Activated naive CD4-positive, alpha-beta T cell treated with anti-CD3 and anti-CD28 coated beads for 36 hours (primary cell): ENCODE measurements at regions not wholly inside any gene's neighbourhood (a gene's known extent, or its start where the extent isn't known, plus 50 kb on each side); places are given as distances from the start of the nearest gene placed in this dataset.
"Not testable (repeated sequence)": the region's sequence is repeated elsewhere in the genome, so short reads cannot be mapped to it uniquely, and the experiment has no call there.

Source experiments
- CTCF ChIA-PET: fragments of 350-600 bp; sonication (Branson Sonifier 250); formaldehyde crosslinking; loops from one replicate; lab custom pipeline; 2021; ENCODE audit warnings: antibody characterized with exemption; lab: Charles Lee
- DNase-seq: peaks from one replicate; pipeline ENCODE4 v3.0.0-alpha.2; 2020
- H3K27ac Mint-ChIP-seq: one replicate; pipeline ENCODE4 v1.8.0; 2021; ENCODE audit warnings: mild to moderate bottlenecking, mixed read lengths
- H3K27me3 Mint-ChIP-seq: one replicate; pipeline ENCODE4 v1.8.0; 2021; ENCODE audit warnings: low read depth, mixed read lengths
- H3K36me3 Mint-ChIP-seq: one replicate; pipeline ENCODE4 v1.8.0; 2021; ENCODE audit warnings: low read depth, mixed read lengths
- H3K4me1 Mint-ChIP-seq: one replicate; pipeline ENCODE4 v1.8.0; 2021; ENCODE audit warnings: low read depth, mixed read lengths
- H3K4me3 Mint-ChIP-seq: one replicate; pipeline ENCODE4 v1.8.0; 2021; ENCODE audit warnings: mild to moderate bottlenecking, moderate library complexity, mixed read lengths
- H3K9me3 Mint-ChIP-seq: one replicate; pipeline ENCODE4 v1.8.0; 2021; ENCODE audit warnings: mixed read lengths
- intact Hi-C: fragments of 100-400 bp; cut with micrococcal nuclease; formaldehyde crosslinking; loops from one replicate; pipeline ENCODE4 v1.15.1; 2023

- CTCF ChIA-PET: no interaction called here
- intact Hi-C loops: no loop called here
- no peak for DNase-seq
- Mint-ChIP-seq H3K9me3 (no peaks in the 10 kb centered on the region), H3K27me3 (no peaks in the 10 kb centered on the region), H3K4me3 (no peak overlapping the region), H3K27ac (no peak overlapping the region), H3K36me3 (no peaks in the 10 kb centered on the region), H3K4me1 (no peaks in the 10 kb centered on the region)
Observed at GRCh38 chr10:64617085-64617484, 1095.9 kb downstream of the REEP3 start.

- Mint-ChIP-seq H3K4me1 (no peaks in the 10 kb centered on the region), H3K9me3 (no peaks in the 10 kb centered on the region), H3K36me3 (no peaks in the 10 kb centered on the region), H3K4me3 (no peak overlapping the region), H3K27ac (no peak overlapping the region), H3K27me3 (no peaks in the 10 kb centered on the region)
- CTCF ChIA-PET: no interaction called here
- DNase-seq: no peak
- intact Hi-C loops: no loop called here
Observed at GRCh38 chr10:64619102-64619501, 1097.9 kb downstream of the REEP3 start.

- CTCF ChIA-PET: interaction anchor here (0.6 kb wide), 1 partner anchor 167 kb away, joined by 3 read pairs; no protein-coding TSS in a partner anchor
- no peak for DNase-seq
- no peak overlapping the region for H3K4me3 Mint-ChIP-seq
- intact Hi-C loops: no loop called here
- H3K27me3 Mint-ChIP-seq: no peaks in the 10 kb centered on the region
- no peak overlapping the region for H3K27ac Mint-ChIP-seq
- H3K9me3 Mint-ChIP-seq: peaks cover 3% of the 10 kb centered on the region
- no peaks in the 10 kb centered on the region for H3K36me3 Mint-ChIP-seq
- H3K4me1 Mint-ChIP-seq: no peaks in the 10 kb centered on the region
Observed at GRCh38 chr10:64626924-64627323, 1105.7 kb downstream of the REEP3 start.

- no peak for DNase-seq
- Mint-ChIP-seq H3K9me3 (peaks cover 3% of the 10 kb centered on the region), H3K36me3 (no peaks in the 10 kb centered on the region), H3K27ac (no peak overlapping the region), H3K4me3 (no peak overlapping the region), H3K4me1 (no peaks in the 10 kb centered on the region), H3K27me3 (no peaks in the 10 kb centered on the region)
- intact Hi-C loops: no loop called here
- CTCF ChIA-PET: no interaction called here
Observed at GRCh38 chr10:64630534-64630933, 1109.3 kb downstream of the REEP3 start.

- CTCF ChIA-PET: no interaction called here
- Mint-ChIP-seq H3K27ac (no peak overlapping the region), H3K4me3 (no peak overlapping the region), H3K4me1 (no peaks in the 10 kb centered on the region), H3K36me3 (no peaks in the 10 kb centered on the region), H3K9me3 (no peaks in the 10 kb centered on the region), H3K27me3 (no peaks in the 10 kb centered on the region)
- intact Hi-C loops: no loop called here
- DNase-seq: no peak
Observed at GRCh38 chr10:64635906-64636305, 1114.7 kb downstream of the REEP3 start.

- Mint-ChIP-seq H3K9me3 (no peaks in the 10 kb centered on the region), H3K27ac (no peak overlapping the region), H3K4me3 (no peak overlapping the region), H3K27me3 (no peaks in the 10 kb centered on the region), H3K4me1 (no peaks in the 10 kb centered on the region), H3K36me3 (no peaks in the 10 kb centered on the region)
- intact Hi-C loops: no loop called here
- CTCF ChIA-PET: no interaction called here
- no peak for DNase-seq
Observed at GRCh38 chr10:64636461-64636860, 1115.3 kb downstream of the REEP3 start.

DNA sequence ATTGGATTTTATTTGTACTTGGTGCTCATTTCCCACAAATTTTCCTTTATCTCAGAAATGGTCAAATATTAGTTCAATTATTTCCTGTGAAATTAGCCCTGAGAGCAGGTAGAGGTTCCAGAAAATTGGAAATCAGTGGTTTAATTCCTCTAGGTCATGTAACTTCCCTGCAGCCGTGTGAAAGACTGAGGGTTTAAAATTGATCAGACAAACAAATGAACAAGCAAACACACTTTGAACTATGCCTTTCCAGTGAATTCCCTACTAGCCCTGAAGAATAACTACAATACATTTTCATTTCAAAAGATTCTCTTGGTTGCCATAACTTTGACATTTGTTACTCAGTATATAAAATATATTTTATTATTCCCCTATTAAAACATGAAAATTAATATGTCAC, 1116.7 kb downstream of the REEP3 start:
- no peak overlapping the region for H3K4me3 Mint-ChIP-seq
- CTCF ChIA-PET: no interaction called here
- H3K9me3 Mint-ChIP-seq: peaks cover 3% of the 10 kb centered on the region
- H3K4me1 Mint-ChIP-seq: no peaks in the 10 kb centered on the region
- no peak overlapping the region for H3K27ac Mint-ChIP-seq
- no peak for DNase-seq
- intact Hi-C loops: no loop called here
- no peaks in the 10 kb centered on the region for H3K27me3 Mint-ChIP-seq
- no peaks in the 10 kb centered on the region for H3K36me3 Mint-ChIP-seq

DNA sequence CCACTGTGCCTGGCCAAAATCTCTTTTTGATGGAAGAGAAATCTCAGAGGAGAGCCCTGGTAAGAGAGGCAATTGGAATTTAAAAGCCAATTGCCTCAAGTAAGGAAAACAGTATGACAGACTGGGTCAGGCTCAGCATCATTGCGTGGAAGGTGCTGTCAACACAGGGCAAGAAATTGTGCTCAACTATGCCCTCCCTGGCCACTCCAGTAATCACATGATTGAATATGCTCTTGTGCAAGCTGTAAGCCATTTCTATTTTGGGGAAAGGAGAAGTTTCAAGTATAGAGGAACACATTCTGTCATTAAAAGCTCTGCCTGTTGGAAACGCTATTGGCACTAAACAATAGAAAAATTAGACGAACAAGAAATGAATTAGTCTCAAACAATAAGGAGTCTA, 1127.7 kb downstream of the REEP3 start:
- H3K4me3 Mint-ChIP-seq: no peak overlapping the region
- no peaks in the 10 kb centered on the region for H3K4me1 Mint-ChIP-seq
- intact Hi-C loops: no loop called here
- H3K27ac Mint-ChIP-seq: no peak overlapping the region
- CTCF ChIA-PET: no interaction called here
- no peaks in the 10 kb centered on the region for H3K36me3 Mint-ChIP-seq
- no peaks in the 10 kb centered on the region for H3K27me3 Mint-ChIP-seq
- DNase-seq: no peak
- no peaks in the 10 kb centered on the region for H3K9me3 Mint-ChIP-seq

GRCh38 chr10:64658528-64658927, 1137.3 kb downstream of the REEP3 start:
- Mint-ChIP-seq H3K4me1 (no peaks in the 10 kb centered on the region), H3K27me3 (no peaks in the 10 kb centered on the region), H3K36me3 (no peaks in the 10 kb centered on the region), H3K4me3 (no peak overlapping the region), H3K27ac (no peak overlapping the region), H3K9me3 (peaks cover 6% of the 10 kb centered on the region)
- intact Hi-C loops: no loop called here
- CTCF ChIA-PET: no interaction called here
- DNase-seq: no peak

GRCh38 chr10:64659311-64659710, 1138.1 kb downstream of the REEP3 start:
- Mint-ChIP-seq H3K27ac (no peak overlapping the region), H3K4me1 (no peaks in the 10 kb centered on the region), H3K27me3 (no peaks in the 10 kb centered on the region), H3K9me3 (peaks cover 6% of the 10 kb centered on the region), H3K4me3 (no peak overlapping the region), H3K36me3 (no peaks in the 10 kb centered on the region)
- CTCF ChIA-PET: no interaction called here
- DNase-seq: no peak
- intact Hi-C loops: no loop called here

GRCh38 chr10:64682043-64682442, 1160.8 kb downstream of the REEP3 start:
- Mint-ChIP-seq H3K36me3 (no peaks in the 10 kb centered on the region), H3K4me3 (no peak overlapping the region), H3K27ac (no peak overlapping the region), H3K9me3 (peaks cover 3% of the 10 kb centered on the region), H3K27me3 (no peaks in the 10 kb centered on the region), H3K4me1 (no peaks in the 10 kb centered on the region)
- DNase-seq: no peak
- intact Hi-C loops: no loop called here
- CTCF ChIA-PET: no interaction called here

DNA sequence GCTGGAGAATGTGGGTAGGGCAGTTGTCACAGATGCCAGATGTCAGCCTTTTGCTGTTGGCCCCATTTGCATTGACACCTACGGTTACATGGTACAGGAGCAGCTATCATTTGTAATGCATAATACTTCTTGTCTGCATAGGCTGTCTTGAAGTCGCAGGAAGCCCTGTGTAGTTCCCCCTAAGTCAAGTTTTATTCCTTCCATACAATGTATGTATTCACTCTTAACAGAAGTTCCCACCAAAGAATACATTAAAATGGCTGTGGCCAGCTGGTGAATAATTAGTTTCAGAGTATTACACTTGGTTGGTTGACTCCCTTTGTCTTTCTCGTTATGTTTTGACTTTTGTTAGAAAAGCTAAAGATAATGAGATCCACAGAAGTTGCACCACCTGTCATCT, 1169.0 kb downstream of the REEP3 start:
- CTCF ChIA-PET: no interaction called here
- Mint-ChIP-seq H3K27ac (no peak overlapping the region), H3K27me3 (no peaks in the 10 kb centered on the region), H3K36me3 (no peaks in the 10 kb centered on the region), H3K4me3 (no peak overlapping the region), H3K9me3 (no peaks in the 10 kb centered on the region), H3K4me1 (no peaks in the 10 kb centered on the region)
- no peak for DNase-seq
- intact Hi-C loops: no loop called here

DNA sequence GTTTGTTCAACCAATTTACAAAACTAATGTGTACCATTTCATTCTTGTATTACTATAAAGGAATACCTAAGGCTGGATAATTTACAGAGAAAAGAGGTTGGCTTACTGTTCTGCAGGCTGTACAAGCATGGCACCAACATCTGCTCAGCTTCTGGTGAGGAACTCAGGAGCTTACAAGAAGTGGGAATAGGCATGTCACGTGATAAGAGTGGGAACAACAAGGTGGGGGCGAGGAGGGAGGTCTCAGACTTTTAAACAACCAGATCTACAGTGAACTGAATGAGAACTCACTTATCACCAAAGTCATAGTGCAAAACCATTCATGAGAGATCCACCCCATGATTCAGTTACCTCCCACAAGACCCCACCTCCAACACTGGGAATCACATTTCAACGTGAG, 1178.0 kb downstream of the REEP3 start:
- H3K27ac Mint-ChIP-seq: no peak overlapping the region
- no peaks in the 10 kb centered on the region for H3K27me3 Mint-ChIP-seq
- H3K4me1 Mint-ChIP-seq: no peaks in the 10 kb centered on the region
- peaks cover 10% of the 10 kb centered on the region for H3K9me3 Mint-ChIP-seq
- CTCF ChIA-PET: no interaction called here
- H3K36me3 Mint-ChIP-seq: no peaks in the 10 kb centered on the region
- DNase-seq: no peak
- intact Hi-C loops: no loop called here
- no peak overlapping the region for H3K4me3 Mint-ChIP-seq

DNA sequence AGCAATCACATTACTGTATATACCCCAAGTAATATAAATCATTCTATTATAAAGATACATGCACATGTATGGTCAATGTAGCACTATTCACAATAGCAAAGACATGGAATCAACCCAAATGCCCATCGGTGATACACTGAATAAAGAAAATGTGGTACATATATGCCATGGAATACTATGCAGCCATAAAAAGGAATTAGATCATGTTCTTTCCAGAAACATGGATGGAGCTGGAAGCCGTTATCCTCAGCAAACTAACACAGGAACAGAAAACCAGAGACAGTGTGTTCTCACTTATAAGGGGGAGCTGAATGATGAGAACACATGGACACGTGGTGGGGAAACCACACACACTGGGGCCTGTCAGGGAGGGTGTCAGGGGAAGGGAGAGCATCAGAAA, 1180.9 kb downstream of the REEP3 start:
- H3K27ac Mint-ChIP-seq, H3K27me3 Mint-ChIP-seq, CTCF ChIA-PET, intact Hi-C loops, DNase-seq, H3K4me1 Mint-ChIP-seq, H3K4me3 Mint-ChIP-seq, H3K36me3 Mint-ChIP-seq: not testable (repeated sequence)
- H3K9me3 Mint-ChIP-seq: peaks cover 12% of the 10 kb centered on the region
